Spleen (tissue), 11 donors: ENCODE measurements at regions not wholly inside any gene's neighbourhood (a gene's known extent, or its start where the extent isn't known, plus 50 kb on each side); places are given as distances from the start of the nearest gene placed in this dataset.

Experiments
- DNase-seq: peaks from one replicate; pipeline ENCODE4 v3.0.0-alpha.2; 2020
- H3K27ac ChIP-seq, 8 donors: fragments of 200-600 bp; sonication (generic) in 7 of 8; 1 replicate in 4 of 8; 2 replicates in 4 of 8; pipeline versions ENCODE4 v1.5.0 to v1.8.0; 2016 to 2021; ENCODE audit warnings: inconsistent platforms in 4 of 8, mild to moderate bottlenecking in 4 of 8, moderate library complexity in 1 of 8
- H3K27me3 ChIP-seq, 7 donors: fragments of 200-600 bp; sonication (generic) in 6 of 7; replicated peaks in 1 of 7; 1 replicate in 4 of 7; 2 replicates in 3 of 7; pipeline versions ENCODE4 v1.5.0 to v1.8.0; 2016 to 2021; ENCODE audit warnings: inconsistent platforms in 3 of 7, mild to moderate bottlenecking in 1 of 7
- H3K36me3 ChIP-seq, 6 donors: fragments of 200-600 bp; sonication (generic) in 5 of 6; 1 replicate in 4 of 6; 2 replicates in 2 of 6; pipeline versions ENCODE4 v1.5.0 to v1.8.0; 2016 to 2021; ENCODE audit warnings: inconsistent platforms in 2 of 6
- H3K4me1 ChIP-seq, 6 donors: fragments of 200-600 bp; sonication (generic) in 5 of 6; 1 replicate in 3 of 6; 2 replicates in 3 of 6; pipeline versions ENCODE4 v1.5.0 to v1.8.0; 2016 to 2021; ENCODE audit warnings: inconsistent platforms in 3 of 6
- H3K4me3 ChIP-seq, 8 donors: fragments of 200-600 bp; sonication (generic) in 7 of 8; 1 replicate in 4 of 8; 2 replicates in 4 of 8; pipeline versions ENCODE4 v1.5.0 to v1.8.0; 2016 to 2021; ENCODE audit warnings: inconsistent platforms in 4 of 8, mild to moderate bottlenecking in 4 of 8, moderate library complexity in 2 of 8
- H3K9me3 ChIP-seq, 8 donors: fragments of 200-600 bp; sonication (generic) in 7 of 8; 1 replicate in 4 of 8; 2 replicates in 4 of 8; pipeline versions ENCODE4 v1.5.0 to v1.8.0; 2016 to 2021; ENCODE audit warnings: inconsistent platforms in 4 of 8
- POLR2A ChIP-seq, 3 donors: fragments of 450-650 bp; IDR thresholded peaks; one replicate each; pipeline ENCODE4 v1.5.1; 2017; ENCODE audit warnings: antibody characterized with exemption in 3 of 3, mild to moderate bottlenecking in 1 of 3
- POLR2AphosphoS5 ChIP-seq, 3 donors: sonication (generic); formaldehyde crosslinking; IDR thresholded peaks; one replicate each; pipeline ENCODE4 v1.5.1; 2017; ENCODE audit warnings: antibody characterized with exemption in 3 of 3
- WGBS, 5 donors: extraction: QIAGEN DNeasy Blood & Tissue Kit in 3 of 5; methylation state at CpG; one replicate each; pipeline versions ENCODE4 v1.1.5 to v1.1.7; 2013 to 2018; 5-methylcytosine and 5-hydroxymethylcytosine counted together
- intact Hi-C: fragments of 100-400 bp; cut with DNase I; formaldehyde crosslinking; loops from one replicate; pipeline ENCODE4 v1.15.0; 2023; ENCODE audit warnings: low total_unique reads
- TF ChIP-seq, protein P1 (sequence below), 11 experiments: fragments of 200-600 bp in 7 of 11; fragments of 450-650 bp in 4 of 11; sonication (generic) in 4 of 11; IDR thresholded peaks in 8 of 11; conservative IDR thresholded peaks in 3 of 11; 1 replicate in 7 of 11; 2 replicates in 4 of 11; pipeline versions ENCODE4 v1.4.0 to v1.8.0; 2016 to 2021; ENCODE audit warnings: antibody characterized with exemption in 11 of 11, inconsistent platforms in 4 of 11, mild to moderate bottlenecking in 1 of 11
- donor health status: healthy with polysubstance abuse.
- donor health status: DM: no; HTN: no; CAD: no; lungs with moderate emphysema.
- donor health status: DM: no; HTN: no; CAD: no.
- donor health status: Bipolar disorder and iron deficiency.
- donor health status: healthy.
- donor health status: DM: no; HTN: no; CAD: no.
- donor health status: DM: yes; HTN: yes; CAD: no.

DNA sequence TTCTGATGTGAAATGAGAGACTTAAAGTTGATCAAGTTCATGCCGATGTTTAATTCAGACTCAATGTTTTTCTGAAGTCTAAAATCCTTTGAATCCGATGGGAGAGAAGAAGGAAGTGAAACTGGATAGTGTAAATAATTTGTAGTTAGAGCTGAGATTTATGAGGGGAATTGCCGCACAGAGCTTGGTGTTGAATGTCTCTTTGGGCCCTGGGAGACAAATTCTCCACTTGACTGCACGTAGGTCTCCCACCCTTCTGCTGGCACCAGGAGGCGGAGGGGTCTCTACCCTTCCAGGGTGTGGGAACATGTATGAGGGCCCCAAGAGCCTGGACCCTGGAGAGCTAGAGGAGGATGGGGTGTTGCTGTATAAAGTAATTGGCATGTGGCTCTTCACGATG lies 140.8 kb upstream of the SERP2 start:
- WGBS, 5 donors = 74 to 83% (median 75%) methylated on average over 6 of the region's 6 CpGs
- Histone ChIP-seq H3K27ac (no peak overlapping the region), H3K27me3 (peaks cover 0 to 7% (median 0%) of the 10 kb centered on the region in 7 donors), H3K9me3 (no peaks in the 10 kb centered on the region), H3K4me3 (no peak overlapping the region), H3K4me1 (peaks cover 0 to 11% (median 2%) of the 10 kb centered on the region in 6 donors), H3K36me3 (no peaks in the 10 kb centered on the region)
- intact Hi-C loops = no loop called here
- TF ChIP-seq POLR2A (IDR thresholded peaks at IDR 0.05) (no peak), POLR2AphosphoS5 (IDR thresholded peaks at IDR 0.05) (no peak)
- TF ChIP-seq, protein P1, sequence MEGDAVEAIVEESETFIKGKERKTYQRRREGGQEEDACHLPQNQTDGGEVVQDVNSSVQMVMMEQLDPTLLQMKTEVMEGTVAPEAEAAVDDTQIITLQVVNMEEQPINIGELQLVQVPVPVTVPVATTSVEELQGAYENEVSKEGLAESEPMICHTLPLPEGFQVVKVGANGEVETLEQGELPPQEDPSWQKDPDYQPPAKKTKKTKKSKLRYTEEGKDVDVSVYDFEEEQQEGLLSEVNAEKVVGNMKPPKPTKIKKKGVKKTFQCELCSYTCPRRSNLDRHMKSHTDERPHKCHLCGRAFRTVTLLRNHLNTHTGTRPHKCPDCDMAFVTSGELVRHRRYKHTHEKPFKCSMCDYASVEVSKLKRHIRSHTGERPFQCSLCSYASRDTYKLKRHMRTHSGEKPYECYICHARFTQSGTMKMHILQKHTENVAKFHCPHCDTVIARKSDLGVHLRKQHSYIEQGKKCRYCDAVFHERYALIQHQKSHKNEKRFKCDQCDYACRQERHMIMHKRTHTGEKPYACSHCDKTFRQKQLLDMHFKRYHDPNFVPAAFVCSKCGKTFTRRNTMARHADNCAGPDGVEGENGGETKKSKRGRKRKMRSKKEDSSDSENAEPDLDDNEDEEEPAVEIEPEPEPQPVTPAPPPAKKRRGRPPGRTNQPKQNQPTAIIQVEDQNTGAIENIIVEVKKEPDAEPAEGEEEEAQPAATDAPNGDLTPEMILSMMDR (IDR thresholded peaks at IDR 0.05 in 8 of 11, conservative IDR thresholded peaks at IDR 0.05 in 3 of 11) = no peak
- DNase-seq = no peak

DNA sequence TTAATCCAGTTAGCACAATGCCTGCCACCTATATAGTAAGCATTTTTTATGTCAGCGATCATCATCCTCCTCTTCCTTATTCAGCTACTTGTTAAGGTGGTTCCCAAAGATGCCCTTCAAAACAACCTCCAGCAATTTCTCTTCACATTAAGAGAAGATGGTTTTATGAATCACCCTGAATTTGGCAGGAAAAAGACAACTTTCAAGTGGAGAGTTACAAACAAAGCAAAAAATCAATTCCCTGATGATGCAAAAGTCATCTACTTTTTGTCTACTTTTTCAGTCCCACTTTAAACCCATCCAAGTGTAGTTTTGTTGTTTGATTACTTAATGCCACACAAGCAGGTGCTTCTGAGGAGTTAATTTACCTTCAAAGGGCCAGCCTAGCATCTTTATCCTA lies 139.1 kb upstream of the SERP2 start:
- Histone ChIP-seq H3K36me3 (no peaks in the 10 kb centered on the region), H3K4me3 (no peak overlapping the region), H3K4me1 (peaks cover 0 to 14% (median 2%) of the 10 kb centered on the region in 6 donors), H3K27me3 (peaks cover 0 to 5% (median 0%) of the 10 kb centered on the region in 7 donors), H3K27ac (no peak overlapping the region), H3K9me3 (no peaks in the 10 kb centered on the region)
- intact Hi-C loops = no loop called here
- no peak for DNase-seq
- TF ChIP-seq, protein P1 (IDR thresholded peaks at IDR 0.05 in 8 of 11, conservative IDR thresholded peaks at IDR 0.05 in 3 of 11) = no peak
- TF ChIP-seq POLR2A (IDR thresholded peaks at IDR 0.05) (no peak), POLR2AphosphoS5 (IDR thresholded peaks at IDR 0.05) (no peak)
- 91 to 100% (median 95%) methylated on average over 1 of the region's 1 CpG for WGBS, 5 donors

DNA sequence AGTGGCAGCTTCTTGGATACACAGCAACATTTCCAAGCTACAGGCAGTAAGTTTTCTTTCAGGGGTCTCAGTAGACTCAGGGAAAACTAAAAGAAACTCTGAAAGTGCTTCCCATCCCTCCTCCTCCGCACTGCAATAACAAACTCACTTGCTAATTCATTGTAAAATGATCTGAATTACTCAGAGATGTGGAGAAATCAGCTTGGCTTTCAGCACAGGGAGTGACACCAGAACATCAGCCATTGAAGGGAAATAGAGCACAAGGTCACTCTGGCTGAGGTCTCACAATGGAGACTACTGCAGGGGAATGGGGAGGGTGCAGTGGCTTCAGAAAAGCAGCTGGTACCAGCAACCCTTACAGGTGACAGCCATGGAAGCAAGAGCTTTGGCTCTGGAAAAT lies 137.3 kb upstream of the SERP2 start:
- TF ChIP-seq, protein P1 (IDR thresholded peaks at IDR 0.05 in 8 of 11, conservative IDR thresholded peaks at IDR 0.05 in 3 of 11) = no peak
- TF ChIP-seq POLR2A (IDR thresholded peaks at IDR 0.05) (no peak), POLR2AphosphoS5 (IDR thresholded peaks at IDR 0.05) (no peak)
- Histone ChIP-seq H3K4me1 (peaks cover 0 to 14% (median 2%) of the 10 kb centered on the region in 6 donors), H3K36me3 (no peaks in the 10 kb centered on the region), H3K9me3 (no peaks in the 10 kb centered on the region), H3K27me3 (no peaks in the 10 kb centered on the region), H3K27ac (peak overlapping the region in 6 of 8 donors; percentile 9 to 66 (median 52)), H3K4me3 (no peak overlapping the region)
- intact Hi-C loops = no loop called here
- DNase-seq = no peak
- 87 to 97% (median 93%) methylated on average over 1 of the region's 1 CpG for WGBS, 5 donors

DNA sequence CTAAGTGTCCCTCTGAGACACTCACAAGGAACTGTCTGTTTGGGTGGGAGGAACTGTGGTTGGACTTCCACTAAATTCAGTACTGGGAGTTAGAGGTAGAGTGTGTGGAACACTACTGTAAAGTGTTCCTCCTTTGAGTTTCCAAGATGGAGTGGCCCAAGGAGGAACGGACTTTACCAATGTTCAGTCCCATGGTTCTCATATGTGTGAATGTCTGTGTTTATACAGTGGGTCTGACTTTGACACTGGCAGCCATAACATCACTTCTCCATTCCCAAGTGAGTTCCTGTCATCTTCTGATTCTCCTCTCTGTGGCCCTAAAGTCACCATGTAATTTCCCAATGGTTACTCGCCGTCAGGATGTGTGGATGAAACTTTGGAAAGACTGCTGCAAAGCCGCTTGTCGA lies 136.8 kb upstream of the SERP2 start:
- WGBS, 5 donors = 74 to 93% (median 79%) methylated on average over 5 of the region's 5 CpGs
- no peak for DNase-seq
- H3K4me1 ChIP-seq = peaks cover 0 to 14% (median 2%) of the 10 kb centered on the region in 6 donors
- TF ChIP-seq, protein P1 (IDR thresholded peaks at IDR 0.05 in 8 of 11, conservative IDR thresholded peaks at IDR 0.05 in 3 of 11) = no peak
- TF ChIP-seq POLR2AphosphoS5 (IDR thresholded peaks at IDR 0.05) (no peak), POLR2A (IDR thresholded peaks at IDR 0.05) (no peak)
- H3K9me3 ChIP-seq = no peaks in the 10 kb centered on the region
- H3K36me3 ChIP-seq = no peaks in the 10 kb centered on the region
- H3K27me3 ChIP-seq = no peaks in the 10 kb centered on the region
- intact Hi-C loops = no loop called here
- H3K4me3 ChIP-seq = no peak overlapping the region
- peak overlapping the region in 6 of 8 donors; percentile 9 to 66 (median 52) for H3K27ac ChIP-seq
